ENCODE measurements at regions not wholly inside any gene's neighbourhood (a gene's known extent, or its start where the extent isn't known, plus 50 kb on each side); places are given as distances from the start of the nearest gene placed in this dataset.
"Not testable (repeated sequence)": the region's sequence is repeated elsewhere in the genome, so short reads cannot be mapped to it uniquely, and the experiment has no call there.

- DNase-seq, result not testable (repeated sequence)
Measured at GRCh38 chr7:149930374-149931068, 56.8 kb downstream of the ATP6V0E2 start.

GRCh38 chr7:149933776-149934175 lies 60.0 kb downstream of the ATP6V0E2 start:
- DNase-seq, result not testable (repeated sequence)

GRCh38 chr7:149947346-149947745 lies 73.6 kb downstream of the ATP6V0E2 start:
- not testable (repeated sequence) for DNase-seq

- not testable (repeated sequence) for DNase-seq
Measured at GRCh38 chr7:149948444-149948843, 74.7 kb downstream of the ATP6V0E2 start.

- not testable (repeated sequence) for DNase-seq
Measured at GRCh38 chr7:149949863-149950577, 76.3 kb downstream of the ATP6V0E2 start.

GRCh38 chr7:149950578-149950924 lies 76.8 kb downstream of the ATP6V0E2 start:
- not testable (repeated sequence) for DNase-seq

- DNase-seq, result not testable (repeated sequence)
Measured at GRCh38 chr7:149951579-149951978, 77.8 kb downstream of the ATP6V0E2 start.

GRCh38 chr7:149958880-149959279 lies 85.1 kb downstream of the ATP6V0E2 start:
- DNase-seq, result not testable (repeated sequence)

- DNase-seq, result peak; percentile 43
Measured at GRCh38 chr7:149960863-149961262, 87.1 kb downstream of the ATP6V0E2 start.

GRCh38 chr7:149961878-149962277 lies 88.1 kb downstream of the ATP6V0E2 start:
- DNase-seq, result peak; percentile 45

- DNase-seq, result not testable (repeated sequence)
Measured at GRCh38 chr7:149962685-149963319, 89.0 kb downstream of the ATP6V0E2 start.

- DNase-seq, result not testable (repeated sequence)
Measured at GRCh38 chr7:149963985-149964384, 90.2 kb downstream of the ATP6V0E2 start.

GRCh38 chr7:149966444-149966843 lies 92.7 kb downstream of the ATP6V0E2 start:
- DNase-seq, result not testable (repeated sequence)

- not testable (repeated sequence) for DNase-seq
Measured at GRCh38 chr7:149972977-149973376, 99.2 kb downstream of the ATP6V0E2 start.

- DNase-seq, result not testable (repeated sequence)
Measured at GRCh38 chr7:149973681-149974080, 99.9 kb downstream of the ATP6V0E2 start.

GRCh38 chr7:149975608-149976007 lies 101.8 kb downstream of the ATP6V0E2 start:
- not testable (repeated sequence) for DNase-seq

GRCh38 chr7:149978537-149978936 lies 104.8 kb downstream of the ATP6V0E2 start:
- not testable (repeated sequence) for DNase-seq

- not testable (repeated sequence) for DNase-seq
Measured at GRCh38 chr7:149978944-149979343, 105.2 kb downstream of the ATP6V0E2 start.

- not testable (repeated sequence) for DNase-seq
Measured at GRCh38 chr7:149982537-149983112, 108.9 kb downstream of the ATP6V0E2 start.

- not testable (repeated sequence) for DNase-seq
Measured at GRCh38 chr7:149986866-149987265, 113.1 kb downstream of the ATP6V0E2 start.

- not testable (repeated sequence) for DNase-seq
Measured at GRCh38 chr7:149991652-149992302, 118.0 kb downstream of the ATP6V0E2 start.

GRCh38 chr7:149992366-149992765 lies 118.6 kb downstream of the ATP6V0E2 start:
- DNase-seq, result not testable (repeated sequence)

Data from CD4-positive, alpha-beta T cell treated with Interleukin-21 for 1 hour (primary cell).